Transverse colon (tissue), 4 donors: ENCODE measurements at regions not wholly inside any gene's neighbourhood (a gene's known extent, or its start where the extent isn't known, plus 50 kb on each side); places are given as distances from the start of the nearest gene placed in this dataset.

Experiments used
- DNase-seq: peaks from one replicate; pipeline ENCODE4 v3.0.0-alpha.2; 2019
- H3K27ac ChIP-seq, 4 donors: fragments of 200-600 bp; sonication (generic); 2 replicates each; pipeline ENCODE4 v1.5.1; 2016 to 2018; ENCODE audit warnings: inconsistent platforms in 4 of 4
- H3K27me3 ChIP-seq: fragments of 200-600 bp; sonication (generic); 2 replicates; pipeline ENCODE4 v1.5.1; 2017; ENCODE audit warnings: inconsistent platforms
- H3K36me3 ChIP-seq, 4 donors: fragments of 200-600 bp; sonication (generic); 2 replicates each; pipeline ENCODE4 v1.5.1; 2017 to 2019; ENCODE audit warnings: inconsistent platforms in 4 of 4
- H3K4me1 ChIP-seq, 4 donors: fragments of 200-600 bp; sonication (generic); 2 replicates each; pipeline ENCODE4 v1.5.1; 2017 to 2020; ENCODE audit warnings: inconsistent platforms in 4 of 4
- H3K4me3 ChIP-seq, 4 donors: fragments of 200-600 bp; sonication (generic); 1 replicate in 1 of 4; 2 replicates in 3 of 4; pipeline versions ENCODE4 v1.5.1 to v1.6.1; 2017 to 2019; ENCODE audit warnings: inconsistent platforms in 4 of 4
- H3K9me3 ChIP-seq, 2 donors: fragments of 200-600 bp; sonication (generic); 2 replicates each; pipeline ENCODE4 v1.5.1; 2017 to 2019; ENCODE audit warnings: inconsistent platforms in 2 of 2
- CTCF ChIP-seq, 5 experiments: fragments of 200-600 bp in 3 of 5; fragments of 450-650 bp in 2 of 5; sonication (generic) in 3 of 5; IDR thresholded peaks; 1 replicate in 2 of 5; 2 replicates in 3 of 5; pipeline ENCODE4 v1.5.1; 2016 to 2017; ENCODE audit warnings: antibody characterized with exemption in 5 of 5, inconsistent platforms in 3 of 5, mild to moderate bottlenecking in 2 of 5, moderate library complexity in 1 of 5
- EP300 ChIP-seq: sonication (generic); formaldehyde crosslinking; IDR thresholded peaks from one replicate; pipeline ENCODE4 v1.6.1; 2017; ENCODE audit warnings: antibody characterized with exemption, low read depth
- POLR2A ChIP-seq: fragments of 450-650 bp; IDR thresholded peaks from one replicate; pipeline ENCODE4 v1.6.1; 2016; ENCODE audit warnings: antibody characterized with exemption, mild to moderate bottlenecking, moderate library complexity
- POLR2AphosphoS5 ChIP-seq, 3 donors: sonication (generic); formaldehyde crosslinking; IDR thresholded peaks; one replicate each; pipeline ENCODE4 v1.6.1; 2016; ENCODE audit warnings: antibody characterized with exemption in 3 of 3
- WGBS, 2 donors: methylation state at CpG; one replicate each; pipeline ENCODE4 v1.1.5; 2018; ENCODE audit warnings: low coverage in 1 of 2; 5-methylcytosine and 5-hydroxymethylcytosine counted together
- in situ Hi-C, 4 donors: fragments of 200-750 bp; cut with MboI; loops; one replicate each; pipeline versions ENCODE4 v1.15.0 to v1.15.1; 2017; ENCODE audit warnings: low sequenced_read_pairs in 3 of 4, low pct_ligation_motif_present in 1 of 4, low pct_unique_long_range_greater_than_20kb in 1 of 4
- intact Hi-C: fragments of 100-400 bp; cut with DNase I; formaldehyde crosslinking; loops from one replicate; pipeline ENCODE4 v1.15.1; 2023; ENCODE audit warnings: low total_unique reads

GRCh38 chr3:104514371-104514770 lies 852.3 kb upstream of the ALCAM start:
- Histone ChIP-seq H3K36me3 (no peaks in the 10 kb centered on the region), H3K27me3 (no peaks in the 10 kb centered on the region), H3K9me3 (no peaks in the 10 kb centered on the region), H3K4me1 (no peaks in the 10 kb centered on the region), H3K4me3 (no peak overlapping the region), H3K27ac (no peak overlapping the region)
- WGBS, 2 donors: 71 to 75% methylated on average over 1 of the region's 1 CpG
- in situ Hi-C loops: no loop called here
- DNase-seq: no peak
- intact Hi-C loops: loop anchor here (5.0 kb wide), 1 partner anchor 1108 kb away; no protein-coding TSS in a partner anchor
- TF ChIP-seq POLR2AphosphoS5 (IDR thresholded peaks at IDR 0.05) (no peak), EP300 (no peak), CTCF (IDR thresholded peaks at IDR 0.05) (no peak), POLR2A (no peak)

- no peaks in the 10 kb centered on the region for H3K36me3 ChIP-seq
- no peaks in the 10 kb centered on the region for H3K27me3 ChIP-seq
- H3K27ac ChIP-seq: no peak overlapping the region
- intact Hi-C loops: loop anchor here (5.0 kb wide), 1 partner anchor 1108 kb away; no protein-coding TSS in a partner anchor
- no peak for TF ChIP-seq CTCF (IDR thresholded peaks at IDR 0.05)
- TF ChIP-seq EP300: no peak
- TF ChIP-seq POLR2A: no peak
- TF ChIP-seq POLR2AphosphoS5 (IDR thresholded peaks at IDR 0.05): no peak
- in situ Hi-C loops: no loop called here
- H3K4me1 ChIP-seq: no peaks in the 10 kb centered on the region
- no peaks in the 10 kb centered on the region for H3K9me3 ChIP-seq
- H3K4me3 ChIP-seq: no peak overlapping the region
- DNase-seq: no peak
- 83% methylated on average over 3 of the region's 3 CpGs; no CpG with 5 or more reads in 1 of the 2 donors for WGBS, 2 donors
These were observed 851.9 kb upstream of the ALCAM start for GRCh38 chr3:104514776-104515175.

GRCh38 chr3:104519068-104519467 lies 847.6 kb upstream of the ALCAM start:
- intact Hi-C loops: no loop called here
- 38 to 76% methylated on average over 4 of the region's 4 CpGs for WGBS, 2 donors

GRCh38 chr3:104519468-104520227 lies 847.1 kb upstream of the ALCAM start:
- Histone ChIP-seq H3K4me3 (no peak overlapping the region), H3K27ac (peak overlapping the region in 2 of 4 donors; percentile 12 to 24), H3K4me1 (no peaks in the 10 kb centered on the region), H3K36me3 (no peaks in the 10 kb centered on the region), H3K27me3 (no peaks in the 10 kb centered on the region), H3K9me3 (no peaks in the 10 kb centered on the region)
- in situ Hi-C loops: no loop called here
- no peak for DNase-seq
- intact Hi-C loops: no loop called here
- TF ChIP-seq CTCF (IDR thresholded peaks at IDR 0.05) (no peak), EP300 (no peak)
- 27 to 34% methylated on average over 3 to 4 of the region's 4 CpGs for WGBS, 2 donors

More at GRCh38 chr3:104519068-104519467, 847.6 kb upstream of the ALCAM start:
- peak overlapping the region in 1 of 4 donors; percentile 12 for H3K27ac ChIP-seq
- no peak for TF ChIP-seq CTCF (IDR thresholded peaks at IDR 0.05)
- TF ChIP-seq POLR2AphosphoS5 (IDR thresholded peaks at IDR 0.05): no peak
- TF ChIP-seq POLR2A: no peak
- no peak for TF ChIP-seq EP300
- in situ Hi-C loops: no loop called here
- H3K4me1 ChIP-seq: no peaks in the 10 kb centered on the region
- H3K4me3 ChIP-seq: no peak overlapping the region
- no peaks in the 10 kb centered on the region for H3K9me3 ChIP-seq
- H3K36me3 ChIP-seq: no peaks in the 10 kb centered on the region
- no peak for DNase-seq
- no peaks in the 10 kb centered on the region for H3K27me3 ChIP-seq
